ACC112 (cell line): ENCODE measurements at regions not wholly inside any gene's neighbourhood (a gene's known extent, or its start where the extent isn't known, plus 50 kb on each side); places are given as distances from the start of the nearest gene placed in this dataset.

ENCODE experiments used
- H2AFZ ChIP-seq: fragments of 200-600 bp; sonication (generic); one replicate; pipeline ENCODE4 v1.6.0; 2017; ENCODE audit warnings: antibody characterized with exemption, low read length; ENCODE audit not compliant: unreplicated experiment
- H3K27ac ChIP-seq: fragments of 200-600 bp; sonication (generic); 2 replicates; pipeline ENCODE4 v1.5.1; 2014; ENCODE audit warnings: low read depth, mild to moderate bottlenecking, antibody characterized with exemption, low read length, moderate library complexity
- H3K27me3 ChIP-seq: fragments of 200-600 bp; sonication (generic); 2 replicates; pipeline ENCODE4 v1.6.1; 2014; ENCODE audit warnings: mild to moderate bottlenecking, antibody characterized with exemption, low read length, moderate library complexity, mixed read lengths; ENCODE audit not compliant: insufficient read depth
- H3K36me3 ChIP-seq: fragments of 200-600 bp; sonication (generic); 2 replicates; pipeline ENCODE4 v1.6.1; 2016; ENCODE audit warnings: mild to moderate bottlenecking, antibody characterized with exemption, low read length, moderate library complexity, mixed read lengths; ENCODE audit not compliant: insufficient read depth
- H3K4me1 ChIP-seq: fragments of 200-600 bp; sonication (generic); one replicate; pipeline ENCODE4 v1.6.1; 2016; ENCODE audit warnings: low read length, mixed read lengths; ENCODE audit not compliant: insufficient read depth, unreplicated experiment, control insufficient read depth
- H3K4me3 ChIP-seq: fragments of 200-600 bp; sonication (generic); 2 replicates; pipeline ENCODE4 v1.5.1; 2014; ENCODE audit warnings: mild to moderate bottlenecking, low read depth, low read length
- H3K79me2 ChIP-seq: fragments of 200-600 bp; sonication (generic); one replicate; pipeline ENCODE4 v1.6.0; 2016; ENCODE audit warnings: low read length; ENCODE audit not compliant: control insufficient read depth, unreplicated experiment, insufficient read depth

DNA sequence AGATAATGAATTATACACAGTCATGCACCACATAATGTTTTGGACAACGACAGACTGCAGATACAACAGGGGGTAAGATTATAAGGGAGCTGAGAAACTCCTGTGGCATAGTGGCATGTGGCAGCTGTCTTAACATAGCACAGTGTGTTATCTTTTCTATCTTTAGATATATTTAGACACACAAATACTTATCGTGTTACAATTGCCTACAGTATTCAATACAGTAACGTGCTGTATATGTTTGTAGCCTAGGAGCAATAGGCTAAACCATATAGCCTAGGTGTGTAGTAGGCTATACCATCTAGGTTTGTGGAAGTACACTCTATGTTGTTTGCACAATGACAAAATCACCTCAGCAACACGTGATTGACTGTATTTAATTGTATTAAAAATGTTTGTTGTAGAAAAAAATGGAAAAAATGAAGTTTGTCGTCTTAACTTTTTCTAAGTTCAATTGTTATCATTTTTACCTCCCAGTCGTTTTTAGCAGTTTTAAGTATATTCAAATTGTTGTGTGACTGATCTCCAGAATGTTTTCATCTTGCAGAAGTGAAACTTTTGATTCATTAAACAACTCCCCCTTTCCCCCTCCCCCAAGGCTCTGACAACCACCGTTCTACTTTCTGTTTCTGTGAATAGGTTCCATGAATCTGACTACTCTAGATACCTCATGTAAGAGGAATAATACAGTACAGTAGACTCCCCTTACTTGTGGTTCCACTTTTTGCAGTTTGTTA is 351.0 kb upstream of the B3GALT2 start:
- Histone ChIP-seq H3K4me3 (no peak overlapping the region), H2AFZ (no peak overlapping the region), H3K4me1 (no peaks in the 10 kb centered on the region)

DNA sequence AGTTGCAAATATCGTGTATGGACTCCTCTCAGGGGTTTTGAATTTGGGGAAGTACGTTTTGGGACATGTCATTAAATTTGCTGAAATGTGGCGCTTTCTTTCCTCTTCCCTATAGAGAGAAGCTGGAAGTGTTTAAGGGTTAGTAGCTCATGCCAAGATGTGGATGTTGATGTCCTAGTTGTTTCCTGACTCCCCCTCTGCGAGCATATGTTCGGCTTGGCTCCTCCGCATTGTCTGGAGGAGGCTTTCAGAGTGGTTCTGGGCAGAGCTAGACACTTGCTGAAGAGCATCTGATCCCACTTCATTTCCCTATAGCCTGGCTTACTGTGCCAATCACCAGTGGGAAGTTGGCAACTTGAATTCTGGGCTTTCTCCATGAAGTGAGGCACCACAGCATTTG is 347.4 kb upstream of the B3GALT2 start:
- no peaks in the 10 kb centered on the region for H3K79me2 ChIP-seq
- no peaks in the 10 kb centered on the region for H3K4me1 ChIP-seq
- H3K27ac ChIP-seq: no peak overlapping the region
- H3K4me3 ChIP-seq: no peak overlapping the region
- no peaks in the 10 kb centered on the region for H3K36me3 ChIP-seq
- H2AFZ ChIP-seq: no peak overlapping the region
- no peaks in the 10 kb centered on the region for H3K27me3 ChIP-seq

More for the DNA sequence above, 351.0 kb upstream of the B3GALT2 start:
- H3K79me2 ChIP-seq: no peaks in the 10 kb centered on the region
- no peak overlapping the region for H3K27ac ChIP-seq
- H3K27me3 ChIP-seq: no peaks in the 10 kb centered on the region
- H3K36me3 ChIP-seq: no peaks in the 10 kb centered on the region

DNA sequence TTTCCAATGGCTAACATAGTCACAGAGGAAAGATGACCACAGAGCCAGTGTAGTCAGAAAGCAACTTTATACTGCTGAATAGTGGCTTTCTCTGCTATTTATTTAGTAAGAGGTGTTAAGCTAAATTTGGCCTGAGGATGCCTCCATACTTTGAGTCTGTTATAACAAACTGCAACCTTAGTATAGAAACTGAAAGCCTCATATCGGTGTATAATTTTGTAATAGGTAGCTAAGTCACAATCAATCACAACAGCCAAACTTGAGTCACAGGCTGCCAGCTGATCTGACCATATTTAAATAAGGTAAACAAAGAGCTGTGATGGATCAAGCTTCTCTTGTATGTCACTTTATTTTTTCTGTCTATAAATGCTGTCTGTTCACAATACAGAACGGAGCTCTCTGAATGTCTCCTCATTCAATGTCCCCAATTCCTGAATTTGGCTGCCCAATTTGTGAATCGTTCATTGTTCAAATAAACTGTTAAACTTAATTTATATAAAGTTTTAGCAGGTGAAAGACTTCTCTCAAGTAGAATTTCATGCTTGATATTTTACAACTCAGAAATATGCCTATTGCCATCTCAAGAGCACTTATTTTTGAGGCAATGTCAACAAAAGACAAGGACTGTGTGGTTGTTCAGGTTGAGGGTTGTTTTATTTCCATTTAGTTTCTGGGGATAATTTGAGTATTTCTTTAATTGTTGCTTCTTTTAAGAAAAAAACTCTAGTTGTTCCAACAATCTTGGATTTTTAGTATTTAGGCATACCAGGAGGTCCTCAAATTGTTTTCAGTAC is 339.7 kb upstream of the B3GALT2 start:
- Histone ChIP-seq H3K27ac (no peak overlapping the region), H3K79me2 (no peaks in the 10 kb centered on the region), H3K36me3 (no peaks in the 10 kb centered on the region), H3K4me3 (no peak overlapping the region), H2AFZ (no peak overlapping the region), H3K4me1 (no peaks in the 10 kb centered on the region), H3K27me3 (no peaks in the 10 kb centered on the region)

DNA sequence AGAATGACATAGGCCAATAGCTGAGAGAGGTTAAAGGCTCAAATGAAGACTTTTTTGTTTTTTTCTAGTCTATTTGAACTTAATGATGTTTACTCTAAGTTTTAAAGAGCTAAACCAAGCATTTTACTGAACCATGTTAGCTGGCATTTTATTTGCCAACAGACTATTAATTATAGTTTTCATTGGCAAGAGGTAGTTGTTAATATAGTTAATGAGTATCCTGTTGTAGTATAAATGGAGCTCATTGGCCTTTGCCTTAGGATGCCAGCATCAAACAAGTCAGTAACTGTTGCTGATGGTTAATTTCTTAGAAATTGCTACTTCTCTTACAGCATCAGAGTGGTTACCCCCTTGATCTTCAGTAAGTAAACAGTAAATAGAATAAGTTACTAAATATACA is 339.0 kb upstream of the B3GALT2 start:
- Histone ChIP-seq H3K79me2 (no peaks in the 10 kb centered on the region), H3K27ac (no peak overlapping the region)

DNA sequence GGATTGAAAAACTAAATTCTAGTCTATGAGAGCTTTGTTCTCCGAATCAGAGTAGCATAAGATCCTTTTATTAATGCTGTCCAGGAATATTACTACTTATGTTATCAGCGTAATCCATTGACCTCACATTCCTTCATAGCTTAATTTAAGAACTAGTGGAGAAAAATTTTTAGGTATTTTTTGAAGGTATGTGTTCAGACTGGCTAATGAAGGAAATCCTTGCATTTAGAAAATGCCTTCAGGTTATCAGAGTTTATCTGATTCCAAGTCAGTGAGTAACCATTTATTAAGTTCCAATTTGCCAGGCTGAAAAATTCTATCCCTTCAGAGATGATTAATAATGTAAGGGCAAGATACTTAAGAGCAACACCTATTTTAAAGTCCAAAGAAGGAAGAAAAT is 338.2 kb upstream of the B3GALT2 start:
- Histone ChIP-seq H2AFZ (no peak overlapping the region), H3K79me2 (no peaks in the 10 kb centered on the region), H3K4me1 (no peaks in the 10 kb centered on the region), H3K27ac (no peak overlapping the region), H3K4me3 (no peak overlapping the region), H3K27me3 (no peaks in the 10 kb centered on the region), H3K36me3 (no peaks in the 10 kb centered on the region)

More for the DNA sequence above, 339.0 kb upstream of the B3GALT2 start:
- Histone ChIP-seq H3K27me3 (no peaks in the 10 kb centered on the region), H3K4me3 (no peak overlapping the region), H2AFZ (no peak overlapping the region), H3K4me1 (no peaks in the 10 kb centered on the region), H3K36me3 (no peaks in the 10 kb centered on the region)

DNA sequence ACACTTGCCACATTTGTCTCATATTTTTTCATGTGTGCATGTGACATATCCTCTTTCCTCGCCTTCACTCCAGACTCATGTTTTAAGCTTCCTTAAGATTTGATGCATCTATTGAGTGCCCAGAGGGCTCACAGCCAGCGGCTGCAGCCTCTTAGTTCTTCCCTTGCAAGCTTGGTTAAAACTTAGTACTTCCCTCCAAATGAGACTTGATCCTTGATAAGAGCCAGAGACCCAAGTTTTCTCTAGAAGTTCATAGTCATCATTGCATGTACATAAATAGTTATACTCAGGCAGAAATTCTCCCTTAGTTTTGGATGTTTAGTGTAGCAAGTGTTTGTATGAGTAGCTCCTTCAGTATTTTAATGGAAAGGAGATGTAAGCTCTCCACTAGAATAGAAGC is 337.6 kb upstream of the B3GALT2 start:
- H3K4me1 ChIP-seq: no peaks in the 10 kb centered on the region
- H3K36me3 ChIP-seq: no peaks in the 10 kb centered on the region
- H3K27ac ChIP-seq: no peak overlapping the region
- no peak overlapping the region for H2AFZ ChIP-seq
- H3K79me2 ChIP-seq: no peaks in the 10 kb centered on the region
- no peaks in the 10 kb centered on the region for H3K27me3 ChIP-seq
- no peak overlapping the region for H3K4me3 ChIP-seq

DNA sequence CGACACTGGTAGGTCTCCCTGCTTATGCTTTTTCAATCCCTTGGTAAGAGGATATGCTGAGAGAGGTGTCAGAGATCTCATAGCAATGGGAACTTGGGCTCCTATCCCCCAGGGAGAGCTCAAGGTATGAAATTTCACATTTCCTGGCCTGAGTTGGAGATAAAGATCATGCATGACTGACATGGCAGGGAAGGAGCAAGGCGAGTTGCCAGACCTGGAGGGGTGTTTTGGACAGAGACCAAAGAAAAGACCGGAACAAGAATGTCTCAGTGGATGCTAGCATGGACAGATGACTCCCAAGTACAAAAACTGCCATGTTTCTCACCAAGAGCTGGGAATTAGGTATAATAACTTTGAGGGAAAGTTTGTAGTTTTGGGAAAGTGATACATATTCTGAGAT is 334.1 kb upstream of the B3GALT2 start:
- Histone ChIP-seq H3K79me2 (no peaks in the 10 kb centered on the region), H3K4me3 (no peak overlapping the region), H3K27me3 (no peaks in the 10 kb centered on the region), H3K27ac (no peak overlapping the region), H2AFZ (no peak overlapping the region), H3K36me3 (no peaks in the 10 kb centered on the region), H3K4me1 (no peaks in the 10 kb centered on the region)

DNA sequence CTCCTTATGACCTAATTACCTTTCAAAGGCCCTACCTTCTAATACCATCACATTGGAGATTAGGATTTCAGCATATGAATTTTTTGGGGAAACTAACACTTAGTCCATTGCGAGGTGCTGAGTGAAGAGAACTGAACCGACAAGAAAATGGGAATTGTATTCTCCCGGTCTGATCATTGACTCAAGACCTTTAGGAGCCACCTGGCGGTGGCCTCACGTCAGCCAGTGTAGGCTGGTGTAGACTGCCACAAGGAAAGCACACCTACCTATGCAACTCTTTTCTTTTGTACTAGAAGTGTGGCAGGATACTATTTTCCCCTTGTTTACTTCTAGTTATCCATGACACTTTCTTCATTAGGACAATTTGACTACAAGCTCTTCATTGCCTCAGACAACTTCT is 333.5 kb upstream of the B3GALT2 start:
- no peaks in the 10 kb centered on the region for H3K79me2 ChIP-seq

DNA sequence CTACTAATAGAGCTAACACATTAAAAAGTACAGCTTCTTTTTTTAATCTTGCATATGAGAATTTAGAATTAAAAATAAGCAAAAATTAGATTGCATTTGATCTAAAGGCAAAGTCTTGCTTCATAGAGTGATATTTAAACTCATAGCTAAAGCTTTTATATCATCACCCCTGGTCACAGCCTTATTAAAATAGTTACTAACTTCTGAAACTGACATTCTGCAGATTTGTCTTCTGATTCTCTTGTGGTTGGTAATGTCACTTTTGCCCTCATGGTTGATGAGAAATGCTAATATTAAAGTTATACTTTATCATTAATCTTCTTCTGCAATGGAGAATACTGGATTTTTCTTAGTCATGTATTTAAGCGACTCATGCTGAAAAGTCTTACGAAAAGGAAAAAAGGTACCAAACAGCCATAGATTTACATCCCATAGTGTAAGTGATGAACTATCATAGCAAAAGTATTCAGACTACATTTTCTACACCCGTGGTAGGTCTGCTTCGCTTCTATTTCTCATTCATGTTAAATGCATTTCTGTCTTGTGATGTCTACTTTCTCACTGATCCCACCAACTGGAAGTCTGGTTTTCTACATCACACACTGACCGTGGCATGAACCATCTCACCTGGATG is 330.5 kb upstream of the B3GALT2 start:
- Histone ChIP-seq H3K27ac (no peak overlapping the region), H3K4me3 (no peak overlapping the region), H3K4me1 (no peaks in the 10 kb centered on the region), H3K79me2 (no peaks in the 10 kb centered on the region), H3K36me3 (no peaks in the 10 kb centered on the region), H3K27me3 (no peaks in the 10 kb centered on the region), H2AFZ (no peak overlapping the region)

More for the DNA sequence above, 333.5 kb upstream of the B3GALT2 start:
- no peak overlapping the region for H3K4me3 ChIP-seq
- no peak overlapping the region for H2AFZ ChIP-seq
- no peaks in the 10 kb centered on the region for H3K27me3 ChIP-seq
- H3K36me3 ChIP-seq: no peaks in the 10 kb centered on the region
- H3K4me1 ChIP-seq: no peaks in the 10 kb centered on the region
- H3K27ac ChIP-seq: no peak overlapping the region

DNA sequence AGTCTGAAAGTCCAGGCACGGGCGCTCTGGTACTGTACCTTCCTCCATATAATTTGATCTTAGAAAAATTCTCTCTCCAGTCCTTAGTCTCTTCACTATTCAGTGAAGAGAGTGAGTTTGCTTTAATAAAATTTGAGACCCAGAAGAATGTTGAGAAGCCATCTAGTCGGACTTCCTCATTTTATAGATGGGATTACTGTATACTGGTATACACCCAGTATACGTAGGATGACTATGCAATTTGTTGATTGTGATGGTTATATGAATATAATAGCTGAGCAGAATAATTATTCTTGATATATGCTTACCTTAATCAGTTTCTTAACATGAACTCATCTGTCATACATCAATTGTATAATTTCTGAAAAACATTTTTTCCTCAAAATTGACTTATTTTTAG is 328.0 kb upstream of the B3GALT2 start:
- no peaks in the 10 kb centered on the region for H3K4me1 ChIP-seq
- H3K79me2 ChIP-seq: no peaks in the 10 kb centered on the region
- H3K4me3 ChIP-seq: no peak overlapping the region
- H3K36me3 ChIP-seq: no peaks in the 10 kb centered on the region
- no peaks in the 10 kb centered on the region for H3K27me3 ChIP-seq
- no peak overlapping the region for H2AFZ ChIP-seq
- H3K27ac ChIP-seq: no peak overlapping the region
